Dendritic cell treated with granulocyte-macrophage colony-stimulating factor and Interleukin-4, amounts not matched to agents 40 ng/mL and 50 ng/mL, for 4 days (primary cell): ENCODE measurements at regions not wholly inside any gene's neighbourhood (a gene's known extent, or its start where the extent isn't known, plus 50 kb on each side); places are given as distances from the start of the nearest gene placed in this dataset.
"Not testable (repeated sequence)": the region's sequence is repeated elsewhere in the genome, so short reads cannot be mapped to it uniquely, and the experiment has no call there.

Source experiments
- H3K27ac Mint-ChIP-seq: one replicate; pipeline ENCODE4 v1.8.0; 2022; ENCODE audit warnings: mild to moderate bottlenecking, mixed read lengths
- H3K27me3 Mint-ChIP-seq: one replicate; pipeline ENCODE4 v1.8.0; 2022; ENCODE audit warnings: mild to moderate bottlenecking, mixed read lengths
- H3K36me3 Mint-ChIP-seq: one replicate; pipeline ENCODE4 v1.8.0; 2022; ENCODE audit warnings: low read depth, mixed read lengths
- H3K4me1 Mint-ChIP-seq: one replicate; pipeline ENCODE4 v1.8.0; 2022; ENCODE audit warnings: low read depth, mixed read lengths
- H3K4me3 Mint-ChIP-seq: one replicate; pipeline ENCODE4 v1.8.0; 2022; ENCODE audit warnings: mild to moderate bottlenecking, moderate library complexity, mixed read lengths
- H3K9me3 Mint-ChIP-seq: one replicate; pipeline ENCODE4 v1.8.0; 2022; ENCODE audit warnings: mixed read lengths
- intact Hi-C: fragments of 100-400 bp; cut with micrococcal nuclease; formaldehyde crosslinking; loops from one replicate; pipeline ENCODE4 v1.15.0; 2022

GRCh38 chr17:13176436-13176835 is 158.6 kb upstream of the ELAC2 start:
- peaks cover 50% of the 10 kb centered on the region for H3K9me3 Mint-ChIP-seq
- H3K4me3 Mint-ChIP-seq: no peak overlapping the region
- no peak overlapping the region for H3K27ac Mint-ChIP-seq
- intact Hi-C loops: no loop called here
- H3K4me1 Mint-ChIP-seq: no peaks in the 10 kb centered on the region
- H3K27me3 Mint-ChIP-seq: no peaks in the 10 kb centered on the region
- H3K36me3 Mint-ChIP-seq: no peaks in the 10 kb centered on the region

GRCh38 chr17:13171790-13172189 is 154.0 kb upstream of the ELAC2 start:
- intact Hi-C loops: no loop called here
- Mint-ChIP-seq H3K27ac (no peak overlapping the region), H3K9me3 (peaks cover 61% of the 10 kb centered on the region), H3K4me3 (no peak overlapping the region), H3K27me3 (no peaks in the 10 kb centered on the region), H3K4me1 (no peaks in the 10 kb centered on the region), H3K36me3 (no peaks in the 10 kb centered on the region)

- Mint-ChIP-seq H3K9me3 (peaks cover 10% of the 10 kb centered on the region), H3K4me1 (no peaks in the 10 kb centered on the region), H3K27ac (no peak overlapping the region), H3K4me3 (no peak overlapping the region), H3K27me3 (no peaks in the 10 kb centered on the region), H3K36me3 (no peaks in the 10 kb centered on the region)
- intact Hi-C loops: no loop called here
Measured at GRCh38 chr17:13162361-13162760, 144.5 kb upstream of the ELAC2 start.

GRCh38 chr17:13160790-13161189 is 143.0 kb upstream of the ELAC2 start:
- Mint-ChIP-seq H3K9me3 (no peaks in the 10 kb centered on the region), H3K27me3 (no peaks in the 10 kb centered on the region), H3K4me3 (no peak overlapping the region), H3K36me3 (no peaks in the 10 kb centered on the region), H3K27ac (no peak overlapping the region), H3K4me1 (no peaks in the 10 kb centered on the region)
- intact Hi-C loops: no loop called here

GRCh38 chr17:13160296-13160695 is 142.5 kb upstream of the ELAC2 start:
- H3K4me1 Mint-ChIP-seq: no peaks in the 10 kb centered on the region
- H3K27me3 Mint-ChIP-seq: no peaks in the 10 kb centered on the region
- intact Hi-C loops: no loop called here
- H3K36me3 Mint-ChIP-seq: no peaks in the 10 kb centered on the region
- H3K9me3 Mint-ChIP-seq: no peaks in the 10 kb centered on the region
- H3K27ac Mint-ChIP-seq: no peak overlapping the region
- no peak overlapping the region for H3K4me3 Mint-ChIP-seq

- intact Hi-C loops: no loop called here
- Mint-ChIP-seq H3K36me3 (no peaks in the 10 kb centered on the region), H3K4me3 (no peak overlapping the region), H3K27ac (no peak overlapping the region), H3K4me1 (no peaks in the 10 kb centered on the region), H3K9me3 (no peaks in the 10 kb centered on the region), H3K27me3 (no peaks in the 10 kb centered on the region)
Measured at GRCh38 chr17:13158494-13159240, 140.8 kb upstream of the ELAC2 start.

- H3K27ac Mint-ChIP-seq: no peak overlapping the region
- peaks cover 4% of the 10 kb centered on the region for H3K9me3 Mint-ChIP-seq
- H3K36me3 Mint-ChIP-seq: no peaks in the 10 kb centered on the region
- H3K27me3 Mint-ChIP-seq: no peaks in the 10 kb centered on the region
- H3K4me3 Mint-ChIP-seq: no peak overlapping the region
- no peaks in the 10 kb centered on the region for H3K4me1 Mint-ChIP-seq
- intact Hi-C loops: no loop called here
Measured at GRCh38 chr17:13157656-13158055, 139.8 kb upstream of the ELAC2 start.

- Mint-ChIP-seq H3K27me3 (no peaks in the 10 kb centered on the region), H3K27ac (no peak overlapping the region), H3K4me3 (no peak overlapping the region), H3K9me3 (peaks cover 9% of the 10 kb centered on the region), H3K36me3 (no peaks in the 10 kb centered on the region), H3K4me1 (no peaks in the 10 kb centered on the region)
- intact Hi-C loops: no loop called here
Measured at GRCh38 chr17:13154930-13155329, 137.1 kb upstream of the ELAC2 start.

- Mint-ChIP-seq H3K27me3 (no peaks in the 10 kb centered on the region), H3K9me3 (peaks cover 9% of the 10 kb centered on the region), H3K36me3 (no peaks in the 10 kb centered on the region), H3K4me1 (no peaks in the 10 kb centered on the region), H3K4me3 (no peak overlapping the region), H3K27ac (no peak overlapping the region)
- intact Hi-C loops: no loop called here
Measured at GRCh38 chr17:13154398-13154797, 136.6 kb upstream of the ELAC2 start.

- Mint-ChIP-seq H3K4me1 (no peaks in the 10 kb centered on the region), H3K27me3 (no peaks in the 10 kb centered on the region), H3K36me3 (no peaks in the 10 kb centered on the region), H3K9me3 (peaks cover 18% of the 10 kb centered on the region), H3K4me3 (no peak overlapping the region), H3K27ac (no peak overlapping the region)
- intact Hi-C loops: no loop called here
Measured at GRCh38 chr17:13153036-13153435, 135.2 kb upstream of the ELAC2 start.

GRCh38 chr17:13152501-13152900 is 134.7 kb upstream of the ELAC2 start:
- Mint-ChIP-seq H3K36me3 (no peaks in the 10 kb centered on the region), H3K4me1 (no peaks in the 10 kb centered on the region), H3K27ac (no peak overlapping the region), H3K9me3 (peaks cover 23% of the 10 kb centered on the region), H3K4me3 (no peak overlapping the region), H3K27me3 (no peaks in the 10 kb centered on the region)
- intact Hi-C loops: no loop called here

- H3K4me3 Mint-ChIP-seq, H3K27ac Mint-ChIP-seq, H3K27me3 Mint-ChIP-seq, H3K36me3 Mint-ChIP-seq, intact Hi-C loops, H3K4me1 Mint-ChIP-seq: not testable (repeated sequence)
- peaks cover 27% of the 10 kb centered on the region for H3K9me3 Mint-ChIP-seq
Measured at GRCh38 chr17:13150738-13151137, 132.9 kb upstream of the ELAC2 start.

- Mint-ChIP-seq H3K9me3 (peaks cover 32% of the 10 kb centered on the region), H3K4me1 (no peaks in the 10 kb centered on the region), H3K27me3 (no peaks in the 10 kb centered on the region), H3K4me3 (no peak overlapping the region), H3K27ac (no peak overlapping the region), H3K36me3 (no peaks in the 10 kb centered on the region)
- intact Hi-C loops: no loop called here
Measured at GRCh38 chr17:13143001-13143400, 125.2 kb upstream of the ELAC2 start.

GRCh38 chr17:13140750-13141149 is 122.9 kb upstream of the ELAC2 start:
- peaks cover 30% of the 10 kb centered on the region for H3K9me3 Mint-ChIP-seq
- no peaks in the 10 kb centered on the region for H3K4me1 Mint-ChIP-seq
- intact Hi-C loops: no loop called here
- no peak overlapping the region for H3K4me3 Mint-ChIP-seq
- no peaks in the 10 kb centered on the region for H3K36me3 Mint-ChIP-seq
- no peak overlapping the region for H3K27ac Mint-ChIP-seq
- no peaks in the 10 kb centered on the region for H3K27me3 Mint-ChIP-seq

- intact Hi-C loops: no loop called here
- H3K4me1 Mint-ChIP-seq: no peaks in the 10 kb centered on the region
- no peak overlapping the region for H3K4me3 Mint-ChIP-seq
- no peak overlapping the region for H3K27ac Mint-ChIP-seq
- H3K9me3 Mint-ChIP-seq: peaks cover 45% of the 10 kb centered on the region
- no peaks in the 10 kb centered on the region for H3K36me3 Mint-ChIP-seq
- no peaks in the 10 kb centered on the region for H3K27me3 Mint-ChIP-seq
Measured at GRCh38 chr17:13135506-13135905, 117.7 kb upstream of the ELAC2 start.
